ENCODE measurements at regions not wholly inside any gene's neighbourhood (a gene's known extent, or its start where the extent isn't known, plus 50 kb on each side); places are given as distances from the start of the nearest gene placed in this dataset.
A peak's percentile ranks its signal among the peaks of the same experiment; 100 is the strongest.

GRCh38 chr13:44764302-44764692 is 188.2 kb upstream of the TSC22D1 start:
- in situ Hi-C loops (cut with HindIII; ENCODE audit: low sequenced_read_pairs): no loop called here
- no peak for TF ChIP-seq CTCF (IDR thresholded peaks at IDR 0.05; ENCODE audit: low read depth, low read length)
- DNase-seq (ENCODE audit: low read depth, low spot score): no peak
- H3K4me3 ChIP-seq (ENCODE audit: low read depth, low read length): no peak overlapping the region

GRCh38 chr13:44763615-44764301 is 187.6 kb upstream of the TSC22D1 start:
- TF ChIP-seq CTCF (IDR thresholded peaks at IDR 0.05; ENCODE audit: low read depth, low read length): no peak
- DNase-seq (ENCODE audit: low read depth, low spot score): no peak
- no peak overlapping the region for H3K4me3 ChIP-seq (ENCODE audit: low read depth, low read length)
- in situ Hi-C loops (cut with HindIII; ENCODE audit: low sequenced_read_pairs): no loop called here

GRCh38 chr13:44762911-44763310 is 186.8 kb upstream of the TSC22D1 start:
- no peak overlapping the region for H3K4me3 ChIP-seq (ENCODE audit: low read depth, low read length)
- in situ Hi-C loops (cut with HindIII; ENCODE audit: low sequenced_read_pairs): no loop called here
- TF ChIP-seq CTCF (IDR thresholded peaks at IDR 0.05; ENCODE audit: low read depth, low read length): no peak
- DNase-seq (ENCODE audit: low read depth, low spot score): no peak

GRCh38 chr13:44760434-44760833 is 184.3 kb upstream of the TSC22D1 start:
- no peak for DNase-seq (ENCODE audit: low read depth, low spot score)
- TF ChIP-seq CTCF (IDR thresholded peaks at IDR 0.05; ENCODE audit: low read depth, low read length): no peak
- no peak overlapping the region for H3K4me3 ChIP-seq (ENCODE audit: low read depth, low read length)
- in situ Hi-C loops (cut with HindIII; ENCODE audit: low sequenced_read_pairs): no loop called here

GRCh38 chr13:44759384-44760360 is 183.5 kb upstream of the TSC22D1 start:
- in situ Hi-C loops (cut with HindIII; ENCODE audit: low sequenced_read_pairs): no loop called here

More at GRCh38 chr13:44759384-44760360, 183.5 kb upstream of the TSC22D1 start:
- TF ChIP-seq CTCF (IDR thresholded peaks at IDR 0.05; ENCODE audit: low read depth, low read length): no peak
- peak; percentile 50 for DNase-seq (ENCODE audit: low read depth, low spot score)
- no peak overlapping the region for H3K4me3 ChIP-seq (ENCODE audit: low read depth, low read length)
